GM21390 (cell line): ENCODE measurements at regions not wholly inside any gene's neighbourhood (a gene's known extent, or its start where the extent isn't known, plus 50 kb on each side); places are given as distances from the start of the nearest gene placed in this dataset.
"Not testable (repeated sequence)": the region's sequence is repeated elsewhere in the genome, so short reads cannot be mapped to it uniquely, and the experiment has no call there.

Source experiments
- ATAC-seq: cut with Tn5 transposase; IDR thresholded peaks from one replicate; pipeline ENCODE4 v1.9.1; 2021; ENCODE audit not compliant: unreplicated experiment

DNA sequence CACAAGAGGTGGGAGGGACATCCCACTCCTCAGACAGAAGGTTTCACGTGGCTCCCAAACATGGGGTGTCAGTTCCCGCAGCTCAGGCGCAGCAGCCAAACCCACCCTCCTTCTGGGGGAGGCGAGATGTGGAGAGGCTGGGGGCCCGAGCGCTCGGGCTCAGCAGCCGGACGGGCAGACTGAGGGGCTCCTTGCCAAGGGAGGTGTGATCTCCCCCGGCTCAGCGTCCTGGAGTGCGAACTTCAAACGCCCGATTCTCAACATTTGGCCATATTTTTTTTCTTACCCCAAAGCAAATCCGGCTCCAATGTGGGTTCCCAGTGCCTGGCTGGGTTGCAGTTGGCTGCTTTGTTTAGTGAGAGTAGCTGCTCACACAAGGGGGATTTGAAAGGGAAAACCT is 477.9 kb downstream of the MN1 start:
- no peak for ATAC-seq

DNA sequence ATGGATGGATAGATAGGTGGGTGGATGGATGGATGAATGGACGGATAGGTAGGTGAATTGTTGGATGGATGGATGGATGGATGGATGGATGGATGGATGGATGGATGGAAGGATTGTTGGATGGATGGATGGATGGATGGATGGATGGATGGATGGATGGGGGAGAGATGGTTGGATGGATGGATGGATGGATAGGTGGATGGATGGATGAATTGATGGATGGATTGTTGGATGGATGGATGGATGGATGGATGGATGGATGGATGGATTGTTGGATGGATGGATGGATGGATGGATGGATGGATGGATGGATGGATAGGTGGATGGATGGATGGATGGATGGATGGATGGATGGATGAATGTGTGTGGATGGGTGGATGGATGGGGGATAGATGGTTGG is 476.6 kb downstream of the MN1 start:
- ATAC-seq = not testable (repeated sequence)

DNA sequence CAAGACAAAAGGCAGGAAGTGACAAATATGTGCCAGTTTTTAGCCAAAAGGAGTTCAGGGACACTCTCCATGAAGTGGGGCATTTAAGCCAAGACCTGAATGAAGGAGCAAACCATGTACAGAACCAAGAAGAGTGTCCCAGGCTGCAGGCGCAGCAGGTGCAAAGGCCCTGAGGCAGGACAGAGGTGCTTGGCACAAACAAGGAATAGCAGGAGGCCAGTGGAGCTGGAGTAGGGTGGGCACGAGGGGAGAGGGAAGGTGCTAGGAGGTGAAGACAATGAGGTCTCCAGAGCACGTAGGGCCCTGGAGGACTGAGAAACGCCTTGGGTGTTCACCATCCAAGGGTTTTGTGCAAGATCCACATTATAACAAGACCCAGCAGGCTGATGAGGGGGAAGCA is 474.1 kb downstream of the MN1 start:
- no peak for ATAC-seq

DNA sequence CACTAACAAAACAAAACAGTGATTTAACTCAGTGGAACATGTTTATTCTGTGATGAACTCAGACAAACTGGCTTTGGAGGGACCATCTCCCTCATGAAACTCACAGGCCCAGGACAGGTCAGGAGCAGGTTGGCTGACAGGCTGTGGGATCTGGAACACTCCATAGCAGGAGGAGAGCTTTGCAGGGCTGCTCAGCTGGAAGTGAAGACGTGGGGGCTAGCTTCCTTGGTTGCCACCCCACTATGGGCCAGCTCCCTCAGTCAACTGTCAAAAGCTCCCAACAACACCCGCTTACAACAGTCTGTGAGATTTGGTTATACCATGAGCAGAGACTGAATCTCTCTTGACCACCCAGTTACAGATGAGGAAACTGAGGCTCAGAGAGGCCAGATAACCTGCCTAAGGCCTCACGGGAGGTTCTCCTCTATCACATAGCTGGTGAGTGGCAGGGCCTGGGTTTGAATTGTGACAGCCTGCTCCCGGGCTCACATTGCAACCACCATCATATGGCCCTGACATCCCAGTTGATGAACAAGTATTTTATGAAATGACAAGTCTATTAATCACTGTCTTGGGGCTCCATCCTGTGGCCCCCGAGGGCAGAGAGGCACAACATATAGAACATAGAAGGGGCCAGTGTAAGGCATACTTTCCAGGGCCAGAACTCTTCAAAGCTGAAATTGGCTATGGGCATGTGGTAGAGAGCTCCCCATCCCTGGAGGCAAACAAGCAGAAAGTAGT is 473.4 kb downstream of the MN1 start:
- no peak for ATAC-seq

DNA sequence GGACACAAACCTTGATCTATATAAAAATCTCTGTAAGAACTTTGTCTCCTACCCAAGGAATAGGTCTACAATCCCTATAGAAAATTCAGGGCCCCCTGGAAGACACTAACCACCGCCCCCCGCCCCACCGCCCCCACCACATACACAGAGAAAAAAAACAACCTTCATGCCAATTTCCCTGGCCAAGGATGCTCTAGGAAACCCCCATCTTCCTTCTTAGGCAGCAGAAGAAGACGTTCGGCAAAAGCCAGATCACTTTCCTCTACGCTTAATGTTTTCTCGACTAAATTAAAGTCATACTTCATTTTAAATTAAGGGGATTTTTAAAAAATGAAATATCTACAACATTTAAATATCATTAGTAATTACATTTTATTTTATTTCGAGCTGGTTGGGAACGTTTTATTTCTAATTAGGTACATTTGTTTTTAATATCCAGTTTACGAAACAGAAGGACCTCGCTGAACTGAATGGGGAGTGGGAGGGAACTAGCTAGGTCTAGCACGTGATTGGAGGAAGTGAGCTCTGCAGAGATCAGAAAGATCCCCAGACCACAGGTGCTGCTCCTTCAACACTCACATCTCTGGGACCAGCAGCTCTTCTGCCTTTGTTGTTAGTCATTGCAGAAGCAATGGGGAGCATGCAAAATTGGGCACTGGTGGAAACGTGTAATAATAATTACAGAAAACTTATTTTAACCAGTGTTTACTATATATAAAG is 472.3 kb downstream of the MN1 start:
- no peak for ATAC-seq

DNA sequence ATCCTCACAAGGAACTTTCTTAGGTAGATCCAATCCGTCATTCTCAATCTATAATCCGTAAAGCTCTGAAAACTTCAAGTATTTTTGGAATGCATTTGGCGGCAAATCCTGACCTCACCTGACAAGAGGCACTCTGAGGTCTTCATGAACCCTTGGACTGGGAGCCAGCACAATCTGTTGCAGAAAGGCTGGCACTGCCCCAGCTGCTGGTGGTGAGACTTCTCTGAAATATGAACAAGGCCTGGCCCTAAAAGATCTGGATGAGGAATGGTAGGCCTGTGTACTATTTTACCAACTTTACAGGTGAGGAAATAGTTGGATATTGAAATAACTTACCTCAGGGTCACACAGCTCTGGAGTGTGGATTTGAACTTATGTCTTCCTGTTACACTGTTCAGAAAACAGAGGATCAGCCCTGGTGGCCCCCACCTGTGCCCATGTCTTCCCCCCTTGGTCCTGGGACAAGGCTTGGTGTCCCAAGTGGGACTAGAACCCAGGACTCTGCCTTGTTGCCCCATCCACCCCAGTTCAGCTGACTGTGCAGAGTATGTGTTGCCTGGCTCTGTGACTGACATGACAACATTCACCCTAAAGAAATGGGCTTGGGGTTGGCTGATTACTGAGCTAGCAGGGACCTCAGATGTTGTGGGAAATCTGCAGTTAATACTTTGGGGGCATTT is 471.4 kb downstream of the MN1 start:
- ATAC-seq = no peak

DNA sequence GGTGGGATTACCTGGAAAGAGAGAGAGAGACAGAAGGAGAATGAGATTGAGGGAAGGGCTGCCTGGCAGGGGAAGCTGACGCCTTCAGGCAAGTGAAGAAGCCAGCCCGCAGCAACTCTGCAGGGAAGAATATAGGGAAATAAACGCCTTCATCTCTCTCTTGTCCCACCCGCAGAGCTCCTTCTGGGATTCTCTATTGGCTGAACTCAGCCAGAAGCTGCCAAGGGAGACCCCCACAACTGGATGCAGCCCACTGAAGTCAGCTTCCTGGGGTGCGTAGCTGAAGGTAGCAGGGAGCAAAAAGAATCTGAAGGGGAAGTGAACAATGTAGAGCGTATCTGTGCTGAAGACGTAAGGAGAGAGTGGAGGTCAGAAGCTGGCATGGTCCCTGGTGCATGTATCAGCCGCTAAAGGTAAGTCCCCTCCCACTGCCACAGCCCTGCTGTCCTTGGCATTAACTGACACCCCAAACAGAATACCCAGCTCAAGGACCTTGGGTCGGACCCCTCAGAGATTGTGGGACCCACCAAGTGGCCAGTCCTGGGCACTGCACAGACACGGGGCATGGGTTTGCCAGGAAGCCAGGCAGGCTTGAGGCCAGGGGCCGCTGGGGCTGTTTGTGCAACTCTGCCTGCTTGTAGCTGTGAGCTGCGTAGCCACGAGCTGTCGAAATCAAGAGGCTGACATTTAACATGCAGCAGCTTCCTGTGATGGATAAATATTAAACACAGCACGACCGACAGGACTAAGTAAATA is 469.9 kb downstream of the MN1 start:
- ATAC-seq = no peak

DNA sequence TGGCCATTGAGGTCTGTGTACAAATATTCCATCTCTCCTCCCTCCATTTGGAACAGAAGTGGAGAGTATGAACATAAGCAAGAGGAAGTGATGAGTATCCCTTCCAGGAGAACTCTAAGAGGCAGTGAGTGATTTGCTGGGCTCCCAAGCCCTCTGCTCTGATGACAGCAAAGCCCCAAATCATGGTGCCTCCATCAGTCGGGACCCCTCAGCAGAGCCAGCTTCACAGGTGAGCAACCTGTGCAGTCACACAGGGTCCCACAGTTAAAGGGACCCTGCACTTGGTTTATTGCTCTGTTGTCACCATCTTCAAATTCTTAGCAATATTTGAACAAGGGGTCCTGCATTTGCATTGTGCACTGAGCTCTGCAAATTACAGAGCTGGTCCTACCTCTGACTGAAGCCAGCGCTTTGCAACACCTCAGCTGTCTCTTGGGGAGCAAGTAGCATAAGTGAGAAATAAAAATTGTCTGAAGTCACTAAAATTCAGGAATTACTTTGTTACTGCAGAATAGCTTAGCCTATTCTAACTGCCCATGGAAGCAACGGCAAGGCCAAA is 466.4 kb downstream of the MN1 start:
- ATAC-seq = no peak

DNA sequence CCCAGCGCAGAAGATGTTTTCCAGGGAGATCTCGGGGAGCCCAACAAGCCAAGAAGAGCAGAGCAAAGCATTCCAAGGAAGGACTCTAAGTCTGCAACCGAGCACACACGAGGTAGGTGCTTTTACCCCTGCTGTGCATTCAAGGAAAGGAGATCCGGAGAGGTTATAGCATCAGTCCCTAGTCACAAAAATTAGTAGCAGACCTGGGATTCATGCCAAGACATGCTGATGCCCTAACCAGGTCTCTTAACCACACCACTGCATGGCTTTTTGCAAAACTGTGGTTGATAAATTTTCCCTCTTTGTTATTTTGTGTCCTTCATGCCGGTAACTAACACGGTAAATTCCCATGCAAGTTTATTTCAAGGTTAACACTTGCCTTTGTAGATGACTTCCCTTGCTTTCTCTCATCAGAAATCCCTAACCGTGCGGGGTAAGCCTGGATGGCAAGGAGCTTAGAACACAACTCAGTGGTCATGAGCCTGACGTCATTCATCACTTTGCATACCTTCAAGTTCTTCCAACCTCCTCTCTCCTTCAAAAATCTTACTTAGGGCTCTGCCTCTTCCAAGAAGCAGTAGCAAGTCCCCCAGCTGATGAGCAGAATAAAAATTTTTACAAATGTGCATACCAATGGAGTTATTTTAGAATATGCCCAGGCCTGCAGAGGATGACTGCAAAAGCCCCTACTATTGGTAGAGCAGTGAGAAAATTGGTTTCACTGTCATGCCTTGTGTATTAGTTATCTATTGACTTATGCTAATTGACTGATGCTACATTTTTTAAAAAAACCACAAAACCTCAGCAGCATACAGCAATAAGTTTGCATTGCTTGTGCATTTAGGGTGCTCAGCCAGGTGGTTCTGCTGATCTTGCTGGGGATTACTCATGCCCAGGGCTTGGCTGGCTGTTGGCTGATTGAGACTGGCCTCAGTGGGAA is 465.1 kb downstream of the MN1 start:
- no peak for ATAC-seq

DNA sequence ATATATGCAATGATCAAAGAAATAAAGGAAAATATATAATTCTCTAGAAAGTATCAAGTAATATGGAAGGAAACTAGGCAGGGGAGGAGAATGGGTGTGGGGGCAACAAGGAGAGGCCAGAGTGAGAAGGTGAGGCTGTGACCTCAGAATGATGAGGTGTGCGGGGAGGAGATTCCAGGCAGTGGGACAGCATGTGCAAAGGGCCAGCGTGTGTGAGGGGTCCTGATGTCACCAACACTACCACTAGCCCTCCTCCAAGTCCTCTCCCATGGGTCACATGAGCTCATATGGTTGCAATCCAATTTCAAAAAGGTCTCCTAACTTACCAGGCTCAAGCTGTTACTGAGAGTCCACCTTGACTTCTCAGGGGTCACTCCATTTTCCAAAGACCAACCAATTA is 463.9 kb downstream of the MN1 start:
- no peak for ATAC-seq

DNA sequence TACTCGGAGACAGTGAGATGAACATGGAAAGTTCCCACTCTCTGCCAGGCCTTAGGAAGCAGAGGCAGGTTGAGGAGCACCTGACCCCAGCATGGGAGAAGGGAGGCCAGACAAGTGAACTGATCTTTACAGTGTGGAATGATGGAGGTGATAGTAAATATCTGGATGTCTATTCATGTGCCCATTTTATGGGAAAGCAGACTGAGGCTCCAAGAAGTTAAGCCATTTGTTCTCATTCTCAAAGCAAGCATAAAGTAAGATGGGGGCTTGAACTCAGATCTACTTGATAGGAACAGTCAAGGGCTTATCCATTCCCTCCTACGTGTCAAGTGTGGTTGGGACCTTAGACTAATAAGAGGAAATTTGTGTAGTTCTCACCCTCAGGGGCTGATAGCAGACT is 461.5 kb downstream of the MN1 start:
- ATAC-seq = no peak

DNA sequence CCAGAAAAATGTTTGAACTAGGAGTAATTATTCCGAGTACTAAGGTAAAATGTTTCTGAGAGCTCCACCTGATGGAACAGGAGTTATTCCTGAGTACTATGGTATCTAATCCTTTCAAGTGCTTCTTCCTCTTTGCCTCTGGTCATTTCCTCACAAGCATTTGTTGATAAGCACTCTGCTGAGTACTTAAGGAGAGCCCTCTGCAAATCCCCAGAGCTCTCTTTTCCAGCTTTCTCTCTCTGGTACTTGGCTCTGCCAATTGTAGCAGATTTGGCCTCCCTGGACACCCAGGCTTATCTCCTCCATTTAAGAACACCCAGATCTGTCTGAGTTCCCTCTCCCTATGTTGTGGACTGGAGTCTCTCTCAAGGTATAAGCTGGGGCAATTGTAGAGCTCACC is 457.0 kb downstream of the MN1 start:
- ATAC-seq = no peak

DNA sequence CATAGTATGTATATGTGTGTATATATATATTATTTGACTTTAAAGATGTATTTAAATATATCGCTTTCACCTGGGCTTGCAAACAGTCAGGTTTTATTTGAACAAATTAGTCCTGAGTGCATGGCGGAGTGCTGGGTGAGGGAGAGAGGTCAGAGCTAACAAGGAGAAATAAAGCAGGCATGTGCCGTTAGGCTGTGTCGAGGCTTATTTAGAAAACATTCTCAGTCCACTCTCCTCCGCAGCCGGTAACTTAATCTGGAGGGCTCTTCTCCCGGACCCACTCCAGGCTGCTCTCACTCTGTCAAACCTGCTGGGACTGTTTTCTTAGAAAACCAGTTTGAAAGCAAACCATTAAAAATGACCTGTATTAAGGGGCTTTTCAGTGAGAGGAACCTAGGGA is 455.9 kb downstream of the MN1 start:
- no peak for ATAC-seq

DNA sequence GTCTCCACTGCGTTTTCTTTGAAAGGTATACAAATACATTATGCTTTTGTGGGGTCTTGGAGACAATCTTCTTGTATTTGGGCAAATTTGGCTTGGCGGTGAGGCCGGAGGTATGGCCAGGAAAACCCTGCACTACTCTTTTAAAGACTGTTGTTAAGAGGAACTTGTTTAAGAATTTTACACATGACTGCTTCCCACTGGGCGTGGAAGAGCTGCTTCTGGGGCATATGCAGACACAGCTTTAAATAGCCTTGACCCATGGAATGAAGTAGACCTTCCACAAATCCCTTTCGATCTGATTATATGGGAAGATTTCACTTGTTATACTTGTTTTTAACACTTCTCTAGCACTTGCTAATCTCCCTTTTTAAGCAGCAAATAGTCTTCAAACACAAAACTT is 453.6 kb downstream of the MN1 start:
- ATAC-seq = no peak

DNA sequence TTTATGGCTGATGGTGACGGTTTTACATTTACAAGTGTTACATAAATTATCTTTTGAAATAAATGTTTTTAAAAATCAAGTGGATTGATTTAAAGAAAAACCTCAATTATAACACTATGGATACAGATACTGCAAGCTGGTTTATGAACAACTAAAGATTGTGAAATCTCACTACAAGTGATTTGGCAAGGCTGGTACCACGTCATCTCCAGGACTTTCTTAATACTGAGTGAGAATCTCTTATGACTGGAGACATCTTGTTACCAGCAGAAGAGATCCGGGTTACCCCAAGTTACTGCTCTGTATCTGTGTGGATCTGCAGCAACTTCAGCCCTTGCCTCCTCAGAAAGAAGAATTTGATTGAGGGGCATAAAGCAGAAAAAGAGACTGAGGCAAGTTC is 452.9 kb downstream of the MN1 start:
- no peak for ATAC-seq

DNA sequence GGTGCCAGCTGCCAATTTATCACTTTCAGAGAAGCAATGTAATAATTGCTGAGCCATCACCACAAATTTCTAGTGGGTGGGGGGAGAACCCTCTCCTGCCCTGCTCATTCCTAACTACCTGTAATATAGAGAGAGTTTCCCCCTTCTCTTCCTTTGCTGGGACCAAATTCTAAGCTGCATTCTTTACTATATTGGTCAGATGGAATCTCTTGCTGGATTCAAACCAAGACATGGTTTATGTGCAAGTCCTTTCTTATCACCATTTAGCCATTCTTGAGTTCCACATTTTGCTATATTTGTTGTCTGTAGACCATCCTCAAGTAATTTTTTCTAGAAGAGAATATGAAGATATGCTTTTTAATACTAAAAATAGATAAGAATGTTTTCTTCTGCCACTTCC is 452.1 kb downstream of the MN1 start:
- no peak for ATAC-seq

DNA sequence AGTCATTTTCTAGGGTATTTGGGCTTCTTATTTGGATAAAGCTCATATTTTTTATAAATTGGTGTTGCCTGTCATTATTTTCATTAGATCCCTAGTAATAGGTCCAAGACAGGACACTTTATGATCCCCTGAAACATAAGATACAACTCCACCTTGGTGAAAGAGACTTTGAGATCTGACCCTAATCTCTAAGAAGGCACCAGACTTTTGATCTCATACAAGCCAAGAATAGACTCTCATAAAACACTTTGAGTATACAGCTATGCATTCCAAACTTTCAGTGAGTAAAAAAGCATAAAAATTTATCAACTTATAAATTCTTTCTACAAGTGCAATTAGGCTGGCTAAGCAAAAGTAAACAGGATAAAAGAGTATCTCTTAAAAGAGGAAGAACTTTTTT is 451.2 kb downstream of the MN1 start:
- ATAC-seq = no peak

DNA sequence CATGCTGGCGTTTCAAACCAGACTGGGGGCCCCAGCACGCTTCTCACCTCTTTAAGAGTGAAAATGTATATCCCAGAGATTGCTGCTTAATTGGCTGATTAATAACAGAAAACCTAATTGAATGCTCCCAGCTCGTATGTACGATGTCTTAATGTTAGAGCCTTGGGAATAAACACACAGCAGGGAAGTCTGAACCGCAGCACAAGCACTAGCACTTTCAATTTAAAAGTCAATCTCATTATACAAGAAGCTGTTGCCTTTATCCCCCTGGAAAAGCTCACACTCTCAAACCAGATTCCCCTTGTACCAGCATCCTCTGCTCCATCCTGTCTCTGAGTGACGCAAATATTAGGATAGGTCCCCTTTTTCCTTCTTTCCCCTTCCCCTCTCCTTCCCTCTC is 449.1 kb downstream of the MN1 start:
- ATAC-seq = no peak

DNA sequence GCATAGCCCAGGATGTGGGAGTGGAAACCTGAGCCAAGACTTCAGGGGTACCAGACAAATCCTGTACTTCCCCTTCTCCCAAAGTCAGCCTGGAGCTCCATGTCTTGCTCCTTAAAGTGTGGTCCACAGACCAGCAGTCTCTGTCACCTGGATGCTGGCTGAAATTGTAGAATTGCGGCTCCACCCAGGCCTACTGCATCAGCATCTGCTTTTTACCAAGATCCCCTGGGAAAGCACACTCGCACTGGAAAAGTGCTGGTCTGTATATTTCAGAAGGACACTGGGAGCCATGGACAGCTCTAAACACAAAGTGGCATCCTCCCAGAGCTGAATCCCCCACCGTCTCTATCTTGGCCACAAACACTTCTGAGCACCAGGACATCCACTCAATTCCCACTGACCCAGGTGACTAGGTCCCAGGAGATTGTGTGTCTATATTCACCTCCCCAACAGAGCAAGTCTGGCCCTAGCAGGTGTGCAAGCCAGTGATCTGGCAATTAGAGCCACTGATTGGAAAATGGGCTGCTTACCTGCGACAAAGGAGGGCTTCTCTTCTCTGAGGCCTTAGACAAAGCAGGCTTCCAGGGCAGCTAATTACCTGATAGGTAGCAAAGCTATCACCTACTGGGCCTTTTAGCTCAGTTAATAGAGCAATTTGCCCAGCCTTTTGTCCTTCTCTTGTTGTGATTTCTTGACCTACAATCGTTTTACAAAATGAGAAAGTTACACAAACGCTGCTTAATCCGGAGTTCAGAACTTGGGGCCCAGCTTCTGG is 443.3 kb downstream of the MN1 start:
- no peak for ATAC-seq
